Ovary (tissue), 3 donors: ENCODE measurements at regions not wholly inside any gene's neighbourhood (a gene's known extent, or its start where the extent isn't known, plus 50 kb on each side); places are given as distances from the start of the nearest gene placed in this dataset.

ENCODE experiments used
- CTCF ChIP-seq, 3 donors: fragments of 450-650 bp in 2 of 3; fragments of 200-600 bp in 1 of 3; IDR thresholded peaks; one replicate each; pipeline versions ENCODE4 v1.5.1 to v1.8.0; 2016 to 2022; ENCODE audit warnings: antibody characterized with exemption in 3 of 3, mild to moderate bottlenecking in 1 of 3
- EP300 ChIP-seq: sonication (generic); formaldehyde crosslinking; IDR thresholded peaks from one replicate; pipeline ENCODE4 v1.6.1; 2017; ENCODE audit warnings: antibody characterized with exemption
- POLR2A ChIP-seq: fragments of 450-650 bp; IDR thresholded peaks from one replicate; pipeline ENCODE4 v1.6.1; 2017; ENCODE audit warnings: antibody characterized with exemption, mild to moderate bottlenecking, moderate library complexity
- donor health status: DM: no; HTN: no; CAD: no.

DNA sequence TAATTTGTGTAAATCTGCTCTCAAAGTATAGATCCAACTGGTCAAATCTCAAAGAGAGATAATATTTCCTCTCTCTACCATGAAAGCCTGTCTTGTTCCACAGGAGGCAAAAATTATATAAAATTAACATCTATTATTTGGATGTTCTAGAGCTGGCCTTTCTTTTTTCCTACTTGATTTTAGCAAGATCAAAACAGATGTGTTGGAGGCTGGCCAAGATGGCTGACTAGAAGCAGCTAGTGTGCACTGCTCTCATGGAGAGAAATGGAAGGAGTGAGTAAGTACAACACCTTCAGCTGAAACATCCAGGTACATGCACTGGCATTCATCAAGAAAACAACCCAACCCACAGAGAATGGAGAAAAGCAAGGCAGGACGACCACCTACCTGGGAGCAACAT is 298.6 kb upstream of the SLC24A2 start:
- TF ChIP-seq CTCF (IDR thresholded peaks at IDR 0.05) (no peak), POLR2A (no peak), EP300 (no peak)
